ENCODE measurements at regions not wholly inside any gene's neighbourhood (a gene's known extent, or its start where the extent isn't known, plus 50 kb on each side); places are given as distances from the start of the nearest gene placed in this dataset.

- TF ChIP-seq ZFX (IDR thresholded peaks at IDR 0.05; ENCODE audit: borderline replicate concordance) (no peak), CTCF (IDR thresholded peaks at IDR 0.05) (no peak)
- H3K27ac ChIP-seq = no peak overlapping the region
Observed at GRCh38 chr10:21296575-21297355, 228.7 kb downstream of the SKIDA1 start.

- no peak for TF ChIP-seq CTCF (IDR thresholded peaks at IDR 0.05)
- TF ChIP-seq ZFX (IDR thresholded peaks at IDR 0.05; ENCODE audit: borderline replicate concordance) = no peak
- H3K27ac ChIP-seq = no peak overlapping the region
Observed at GRCh38 chr10:21293518-21294356, 231.7 kb downstream of the SKIDA1 start.

- TF ChIP-seq ZFX (IDR thresholded peaks at IDR 0.05; ENCODE audit: borderline replicate concordance) = no peak
- TF ChIP-seq CTCF (IDR thresholded peaks at IDR 0.05) = no peak
- no peak overlapping the region for H3K27ac ChIP-seq
Observed at GRCh38 chr10:21292763-21293517, 232.5 kb downstream of the SKIDA1 start.

DNA sequence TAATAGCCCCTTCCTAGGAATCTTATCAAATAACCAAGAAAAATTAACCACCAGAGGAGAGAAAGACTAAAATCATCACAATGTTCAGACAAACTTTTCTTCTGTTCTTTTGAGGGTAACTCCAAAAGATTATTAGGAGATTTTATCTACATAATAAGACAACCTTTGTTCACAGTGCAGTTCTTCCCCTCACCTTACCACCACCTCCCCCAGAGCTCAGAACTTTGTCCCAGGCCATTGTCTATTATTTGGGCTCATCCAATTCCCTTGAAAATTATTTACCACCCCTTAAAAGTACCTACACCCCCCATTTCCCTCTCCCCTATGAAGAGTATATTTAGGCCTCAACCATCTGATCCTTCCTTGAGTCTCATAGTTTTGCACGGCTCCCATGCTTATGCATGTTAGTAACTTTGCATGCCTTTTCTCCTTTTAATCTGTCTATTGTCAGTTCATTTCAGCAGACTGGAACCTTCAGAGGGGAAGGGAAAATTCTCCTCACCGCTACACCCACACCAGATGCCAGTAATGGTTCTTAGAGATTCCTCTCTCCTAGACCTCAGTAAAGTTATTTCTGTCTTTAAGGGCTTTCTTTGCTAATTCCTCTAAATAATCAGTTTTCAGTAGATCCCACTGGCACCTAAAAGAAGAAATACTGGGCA is 234.9 kb downstream of the SKIDA1 start:
- TF ChIP-seq ZFX (IDR thresholded peaks at IDR 0.05; ENCODE audit: borderline replicate concordance) (no peak), CTCF (IDR thresholded peaks at IDR 0.05) (no peak)
- H3K27ac ChIP-seq = no peak overlapping the region

DNA sequence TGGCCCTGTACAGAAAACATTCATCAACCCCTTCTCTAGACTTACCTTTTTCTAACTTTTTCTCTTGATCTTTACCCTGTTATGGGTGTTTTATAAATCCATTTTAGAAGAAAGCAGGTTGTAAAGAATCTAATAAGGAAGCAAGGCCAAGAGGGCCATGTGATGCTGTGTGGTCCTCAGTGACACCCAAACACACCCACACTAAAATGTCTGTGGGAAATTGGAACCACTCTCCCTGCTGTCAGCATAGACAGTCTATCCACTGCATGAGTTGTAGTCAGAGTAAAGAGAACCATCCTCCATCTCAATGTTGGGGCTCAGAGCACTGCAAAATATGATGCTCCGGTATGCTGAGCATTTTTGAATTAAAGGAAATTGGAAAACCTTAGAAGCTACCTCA is 235.5 kb downstream of the SKIDA1 start:
- TF ChIP-seq CTCF (IDR thresholded peaks at IDR 0.05) = no peak
- no peak overlapping the region for H3K27ac ChIP-seq

DNA sequence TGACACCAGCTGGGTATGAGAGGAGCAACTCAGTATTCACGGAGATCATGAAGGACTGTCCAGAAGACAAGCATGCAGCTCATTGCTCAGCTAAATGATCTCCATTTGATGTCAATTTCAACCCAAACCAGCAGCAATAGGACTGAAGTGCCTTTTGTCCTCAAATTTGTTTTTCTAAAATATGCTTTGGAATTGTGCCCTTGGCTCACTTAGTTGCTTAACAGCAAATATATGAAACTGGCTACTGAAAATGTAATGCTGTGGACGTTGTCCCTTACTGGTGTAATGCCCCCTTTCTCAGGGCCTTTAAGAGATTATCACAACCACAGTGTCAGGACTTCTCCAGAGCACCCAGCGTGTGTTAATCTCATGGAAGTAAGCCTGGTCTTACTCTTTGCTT is 236.2 kb downstream of the SKIDA1 start:
- TF ChIP-seq CTCF (IDR thresholded peaks at IDR 0.05) (no peak), ZFX (IDR thresholded peaks at IDR 0.05; ENCODE audit: borderline replicate concordance) (no peak)
- no peak overlapping the region for H3K27ac ChIP-seq
